Adrenal gland (tissue), 9 donors: ENCODE measurements at regions not wholly inside any gene's neighbourhood (a gene's known extent, or its start where the extent isn't known, plus 50 kb on each side); places are given as distances from the start of the nearest gene placed in this dataset.

Source experiments
- DNase-seq, 7 donors: peaks; one replicate each; pipeline ENCODE4 v3.0.0-alpha.2; 2019 to 2020
- H3K27ac ChIP-seq, 5 donors: fragments of 200-600 bp; sonication (generic) in 4 of 5; 1 replicate in 3 of 5; 2 replicates in 2 of 5; pipeline versions ENCODE4 v1.5.1 to v1.8.0; 2016 to 2020; ENCODE audit warnings: mild to moderate bottlenecking in 1 of 5
- H3K27me3 ChIP-seq: fragments of 200-600 bp; 2 replicates; pipeline ENCODE4 v1.8.0; 2021
- H3K36me3 ChIP-seq, 2 donors: fragments of 200-600 bp; replicated peaks in 1 of 2; 1 replicate in 1 of 2; 2 replicates in 1 of 2; pipeline versions ENCODE4 v1.5.1 to v1.8.0; 2018 to 2022
- H3K4me1 ChIP-seq, 2 donors: fragments of 200-600 bp; replicated peaks in 1 of 2; 1 replicate in 1 of 2; 2 replicates in 1 of 2; pipeline versions ENCODE4 v1.5.1 to v1.8.0; 2018 to 2021
- H3K4me3 ChIP-seq, 4 donors: fragments of 200-600 bp; sonication (generic) in 3 of 4; one replicate each; pipeline ENCODE4 v1.5.1; 2016 to 2018
- H3K9me3 ChIP-seq, 3 donors: fragments of 200-600 bp; sonication (generic) in 1 of 3; replicated peaks in 1 of 3; 1 replicate in 2 of 3; 2 replicates in 1 of 3; pipeline versions ENCODE4 v1.5.1 to v1.8.0; 2016 to 2021
- CTCF ChIP-seq, 6 experiments: fragments of 450-650 bp in 4 of 6; fragments of 200-600 bp in 2 of 6; sonication (generic) in 1 of 6; IDR thresholded peaks; 1 replicate in 5 of 6; 2 replicates in 1 of 6; pipeline versions ENCODE4 v1.5.1 to v1.8.0; 2016 to 2021; ENCODE audit warnings: antibody characterized with exemption in 6 of 6, mild to moderate bottlenecking in 2 of 6, moderate library complexity in 1 of 6
- POLR2A ChIP-seq, 2 donors: fragments of 450-650 bp; IDR thresholded peaks; one replicate each; pipeline ENCODE4 v1.6.1; 2017; ENCODE audit warnings: antibody characterized with exemption in 2 of 2, mild to moderate bottlenecking in 2 of 2, moderate library complexity in 1 of 2
- WGBS, 4 donors: extraction: QIAGEN DNeasy Blood & Tissue Kit in 2 of 4; methylation state at CpG; one replicate each; pipeline versions ENCODE4 v1.1.5 to v1.1.7; 2013 to 2017; 5-methylcytosine and 5-hydroxymethylcytosine counted together
- intact Hi-C, 2 donors: fragments of 100-400 bp; cut with DNase I; formaldehyde crosslinking; loops; one replicate each; pipeline versions ENCODE4 v1.14.1 to v1.15.0; 2022 to 2023
- donor health status: healthy with polysubstance abuse.
- donor health status: Bipolar disorder and iron deficiency.
- donor health status: DM: yes; HTN: yes; CAD: no.
- donor health status: DM: no; HTN: no; CAD: no.
- donor health status: DM: no; HTN: no; CAD: no.

GRCh38 chr11:95678988-95679387, 110.6 kb downstream of the FAM76B start:
- H3K27ac ChIP-seq = no peak overlapping the region
- intact Hi-C loops = no loop called here
- DNase-seq = no peak
- no peaks in the 10 kb centered on the region for H3K4me1 ChIP-seq
- no peaks in the 10 kb centered on the region for H3K9me3 ChIP-seq
- TF ChIP-seq CTCF (IDR thresholded peaks at IDR 0.05) = no peak
- no peak for TF ChIP-seq POLR2A (IDR thresholded peaks at IDR 0.05)
- WGBS, 4 donors = 96% methylated on average over 4 of the region's 4 CpGs
- H3K4me3 ChIP-seq = no peak overlapping the region
- no peaks in the 10 kb centered on the region for H3K27me3 ChIP-seq
- H3K36me3 ChIP-seq = no peaks in the 10 kb centered on the region

- 79 to 91% (median 82%) methylated on average over 4 of the region's 4 CpGs for WGBS, 4 donors
- H3K4me3 ChIP-seq = no peak overlapping the region
- H3K4me1 ChIP-seq = no peaks in the 10 kb centered on the region
- no peaks in the 10 kb centered on the region for H3K27me3 ChIP-seq
- H3K36me3 ChIP-seq = no peaks in the 10 kb centered on the region
- no peaks in the 10 kb centered on the region for H3K9me3 ChIP-seq
- TF ChIP-seq POLR2A (IDR thresholded peaks at IDR 0.05) = no peak
- TF ChIP-seq CTCF (IDR thresholded peaks at IDR 0.05) = no peak
- no peak for DNase-seq
- intact Hi-C loops = no loop called here
- H3K27ac ChIP-seq = no peak overlapping the region
Observed at GRCh38 chr11:95676308-95676707, 113.3 kb downstream of the FAM76B start.

DNA sequence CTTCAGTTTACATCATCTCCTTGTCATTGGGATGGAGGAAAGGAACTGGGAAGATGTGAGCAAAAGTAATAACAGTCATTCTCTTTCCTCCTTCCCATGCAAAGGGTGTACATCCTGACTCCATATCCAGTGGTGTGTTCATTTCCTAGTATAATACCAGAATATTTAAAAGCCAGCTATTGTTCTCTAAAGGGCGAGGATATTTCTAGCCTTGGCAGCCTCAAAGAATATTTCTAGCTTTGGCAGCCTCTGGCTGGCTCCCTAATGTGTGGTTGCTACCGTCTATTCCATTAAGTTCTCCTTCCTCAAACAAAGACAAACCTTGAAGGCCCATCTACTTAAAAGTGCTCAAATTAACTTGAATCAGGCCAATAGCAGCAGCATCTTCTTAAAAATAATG, 114.0 kb downstream of the FAM76B start:
- intact Hi-C loops = no loop called here
- TF ChIP-seq CTCF (IDR thresholded peaks at IDR 0.05) = no peak
- no peak for TF ChIP-seq POLR2A (IDR thresholded peaks at IDR 0.05)
- H3K27ac ChIP-seq = no peak overlapping the region
- no peak overlapping the region for H3K4me3 ChIP-seq
- no peaks in the 10 kb centered on the region for H3K27me3 ChIP-seq
- no peaks in the 10 kb centered on the region for H3K4me1 ChIP-seq
- no peaks in the 10 kb centered on the region for H3K9me3 ChIP-seq
- DNase-seq = no peak
- 45 to 73% (median 68%) methylated on average over 2 of the region's 2 CpGs for WGBS, 4 donors
- H3K36me3 ChIP-seq = no peaks in the 10 kb centered on the region

DNA sequence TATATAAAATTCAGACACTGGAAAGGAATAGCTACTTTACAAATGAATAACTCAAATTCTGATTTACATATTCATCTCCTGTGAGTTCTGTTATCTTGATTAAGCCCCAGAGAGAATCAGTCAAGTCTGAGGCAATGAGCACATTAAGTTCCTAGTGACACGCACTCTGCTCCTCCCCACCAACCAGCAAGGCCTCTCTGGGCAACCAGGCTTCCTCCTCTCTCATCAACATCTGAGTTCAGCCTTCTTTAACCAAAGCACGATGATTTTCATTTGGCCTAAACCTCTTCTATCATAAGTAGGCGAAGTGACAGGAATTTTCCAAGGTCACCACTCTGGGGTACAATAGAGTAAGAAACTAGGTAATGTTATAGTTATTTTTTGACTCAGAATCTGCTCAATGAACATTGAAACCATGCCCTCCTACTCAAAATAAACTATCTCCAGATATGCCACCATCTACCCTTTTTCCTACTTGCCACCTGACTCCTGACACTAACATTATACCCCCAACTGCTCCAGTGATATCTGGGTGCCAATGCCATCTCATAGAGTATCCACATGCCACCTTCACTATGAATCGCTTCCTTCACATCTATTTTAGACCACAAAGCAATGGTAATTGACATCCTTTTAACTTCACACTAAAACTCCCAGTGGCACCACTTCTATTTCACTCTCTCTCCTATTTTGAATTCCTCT, 114.8 kb downstream of the FAM76B start:
- Histone ChIP-seq H3K9me3 (no peaks in the 10 kb centered on the region), H3K27me3 (no peaks in the 10 kb centered on the region), H3K27ac (no peak overlapping the region), H3K4me3 (no peak overlapping the region), H3K36me3 (no peaks in the 10 kb centered on the region), H3K4me1 (no peaks in the 10 kb centered on the region)
- 87 to 94% (median 88%) methylated on average over 4 of the region's 4 CpGs for WGBS, 4 donors
- no peak for DNase-seq
- intact Hi-C loops = no loop called here
- TF ChIP-seq CTCF (IDR thresholded peaks at IDR 0.05) (no peak), POLR2A (IDR thresholded peaks at IDR 0.05) (no peak)
